K562 (cell line): ENCODE measurements at regions not wholly inside any gene's neighbourhood (a gene's known extent, or its start where the extent isn't known, plus 50 kb on each side); places are given as distances from the start of the nearest gene placed in this dataset.
A peak's percentile ranks its signal among the peaks of the same experiment; 100 is the strongest.

Source experiments
- ATAC-seq: fragments of 200-7000 bp; cut with Tn5 transposase; 3 replicates; pipeline ENCODE4 v1.9.1; 2020; ENCODE audit warnings: moderate library complexity
- BruUV-seq: library from RNA; stranded (reverse); fragments of 400-500 nt; replicated peaks from 2 replicates; lab custom pipeline; 2021; lab: Mats Ljungman, UMichigan
- CTCF ChIA-PET: fragments of 300-600 bp; formaldehyde crosslinking; extraction: SDS; loops from one replicate; lab custom pipeline; 2021; ENCODE audit warnings: low intra/inter-chr PET ratio; lab: Yijun Ruan, JAX
- POLR2A ChIA-PET: fragments of 300-600, 350-650 bp; sonication (Branson Sonifier 250); formaldehyde crosslinking; extraction: SDS; loops from one replicate; lab custom pipeline; 2021; ENCODE audit warnings: antibody characterized with exemption, inconsistent platforms; lab: Yijun Ruan, JAX
- DNase-seq, 4 experiments: peaks; one replicate each; pipeline versions ENCODE4 v3.0.0 to v3.0.0-alpha.2; 2011 to 2018; ENCODE audit warnings: low spot score in 3 of 4, mixed read lengths in 3 of 4; ENCODE audit errors: extremely low read depth in 1 of 4
- FAIRE-seq: peaks from 2 replicates; lab custom pipeline; 2011; peaks lifted over from hg19 to GRCh38; lab: Jason Lieb, UNC
- H2AFZ ChIP-seq: 2 replicates; pipeline ENCODE4 v1.6.0; 2011; ENCODE audit warnings: low read depth, low read length, control low read depth, inconsistent platforms
- H3K27ac ChIP-seq: fragments of 200-600 bp; 3 replicates; pipeline ENCODE4 v1.8.0; 2011; ENCODE audit warnings: low read depth, mild to moderate bottlenecking, control low read depth, inconsistent platforms, low read length, moderate library complexity, mixed read lengths; ENCODE audit errors: extremely low read depth
- H3K27me3 ChIP-seq, 2 experiments: fragments of 300-600 bp in 1 of 2; 2 replicates in 1 of 2; 3 replicates in 1 of 2; pipeline versions ENCODE4 v1.6.0 to v1.8.0; 2011; ENCODE audit warnings: inconsistent platforms in 2 of 2, low read length in 2 of 2, mild to moderate bottlenecking in 1 of 2, mixed read lengths in 1 of 2, moderate library complexity in 1 of 2; ENCODE audit not compliant: control insufficient read depth in 2 of 2, insufficient read depth in 2 of 2
- H3K36me3 ChIP-seq: fragments of 300-600 bp; 3 replicates; pipeline ENCODE4 v1.8.0; 2011; ENCODE audit warnings: mild to moderate bottlenecking, low read length, inconsistent platforms; ENCODE audit not compliant: control insufficient read depth, insufficient read depth
- H3K4me1 ChIP-seq, 2 experiments: fragments of 200-600 bp in 1 of 2; replicated peaks in 1 of 2; 2 replicates in 1 of 2; 3 replicates in 1 of 2; pipeline versions ENCODE4 v1.5.1 to v1.8.0; 2011; ENCODE audit warnings: inconsistent platforms in 2 of 2, low read length in 2 of 2, mild to moderate bottlenecking in 1 of 2, mixed read lengths in 1 of 2, moderate library complexity in 1 of 2; ENCODE audit not compliant: control insufficient read depth in 2 of 2, insufficient read depth in 2 of 2
- H3K4me2 ChIP-seq: 2 replicates; pipeline ENCODE4 v1.6.1; 2011; ENCODE audit warnings: low read length, control low read depth, inconsistent platforms, mixed read lengths; ENCODE audit not compliant: insufficient read depth
- H3K4me3 ChIP-seq: fragments of 200-600 bp; sonication (generic), shearing (Covaris generic); 2 replicates; pipeline ENCODE4 v1.5.1; 2016; ENCODE audit warnings: control low read depth, inconsistent platforms
- H3K79me2 ChIP-seq: fragments of 200-600 bp; 3 replicates; pipeline ENCODE4 v1.8.0; 2011; ENCODE audit warnings: low read length, inconsistent platforms; ENCODE audit not compliant: control insufficient read depth, insufficient read depth
- H3K9ac ChIP-seq, 2 experiments: 2 replicates each; pipeline versions ENCODE4 v1.6.0 to v1.6.1; 2011; ENCODE audit warnings: low read depth in 2 of 2, low read length in 2 of 2, control low read depth in 1 of 2, inconsistent platforms in 1 of 2, mild to moderate bottlenecking in 1 of 2, mixed read lengths in 1 of 2; ENCODE audit not compliant: insufficient read depth in 1 of 2
- H3K9me1 ChIP-seq: one replicate; pipeline ENCODE4 v1.6.0; 2011; ENCODE audit warnings: inconsistent platforms, mild to moderate bottlenecking, low read length, moderate library complexity; ENCODE audit not compliant: control insufficient read depth, insufficient read depth
- H3K9me3 ChIP-seq: replicated peaks from 2 replicates; pipeline ENCODE4 v1.5.1; 2011; ENCODE audit warnings: low read depth, low read length, inconsistent platforms; ENCODE audit not compliant: control insufficient read depth, insufficient read depth
- H4K20me1 ChIP-seq: replicated peaks from 2 replicates; pipeline ENCODE4 v1.6.1; 2011; ENCODE audit warnings: low read length, inconsistent platforms, mixed read lengths; ENCODE audit not compliant: control insufficient read depth, insufficient read depth
- CBFA2T3 ChIP-seq: fragments of 450-650 bp; IDR thresholded peaks from 2 replicates; pipeline ENCODE4 v1.6.1; 2017
- FOXP1 ChIP-seq: sonication (generic); formaldehyde crosslinking; IDR thresholded peaks from 2 replicates; pipeline ENCODE4 v1.8.0; 2022; ENCODE audit warnings: mild to moderate bottlenecking, missing genetic modification reagents
- RBFOX2 ChIP-seq: fragments of 200-400 bp; formaldehyde crosslinking; IDR thresholded peaks from 2 replicates; pipeline ENCODE4 v1.6.1; 2017; ENCODE audit warnings: low read depth, mild to moderate bottlenecking, low read length, moderate library complexity
- TAF7 ChIP-seq: fragments of 450-650 bp; IDR thresholded peaks from 2 replicates; pipeline ENCODE4 v1.6.1; 2016; ENCODE audit warnings: missing genetic modification characterization, missing compliant biosample characterization
- TAL1 ChIP-seq: fragments of 450-650 bp; IDR thresholded peaks from 2 replicates; pipeline ENCODE4 v1.6.1; 2016; ENCODE audit warnings: mild to moderate bottlenecking
- ZFX ChIP-seq: sonication (generic); formaldehyde crosslinking; IDR thresholded peaks from 2 replicates; pipeline ENCODE4 v1.8.0; 2022; ENCODE audit warnings: mild to moderate bottlenecking, missing genetic modification reagents, moderate library complexity
- WGBS: fragments of 100-300 bp; shearing (Covaris generic); methylation state at CpG from one replicate; pipeline ENCODE4 v1.1.6; 2016; ENCODE audit warnings: low coverage, mixed read lengths; ENCODE audit not compliant: insufficient coverage; ENCODE audit errors: missing lambda C conversion rate; 5-methylcytosine and 5-hydroxymethylcytosine counted together
- in situ Hi-C: fragments of 300-500 bp; cut with MboI; formaldehyde crosslinking; loops from 4 replicates; pipeline ENCODE4 v1.15.0; 2018; ENCODE audit warnings: inconsistent platforms, mixed read lengths
- intact Hi-C: fragments of 100-400 bp; cut with micrococcal nuclease; formaldehyde crosslinking; loops from 2 replicates; pipeline ENCODE4 v1.14.2; 2022
- TF ChIP-seq, protein P1 (sequence below): fragments of 200-400 bp; formaldehyde crosslinking; IDR thresholded peaks from 2 replicates; pipeline ENCODE4 v1.6.1; 2017; ENCODE audit warnings: mild to moderate bottlenecking, low read depth, low read length, moderate library complexity
- TF ChIP-seq, protein P2 (sequence below): IDR thresholded peaks from 2 replicates; pipeline ENCODE4 v1.6.1; 2011; ENCODE audit not compliant: insufficient read length; ENCODE audit errors: extremely low read depth
- TF ChIP-seq, protein P3 (sequence below): fragments of 450-650 bp; conservative IDR thresholded peaks from 2 replicates; pipeline ENCODE4 v1.6.1; 2016; ENCODE audit warnings: missing genetic modification characterization, low read depth, mild to moderate bottlenecking, missing compliant biosample characterization, moderate library complexity
- TF ChIP-seq, protein P4 (sequence below): fragments of 250-450 bp; sonication (Bioruptor Pico); IDR thresholded peaks from 2 replicates; pipeline ENCODE4 v1.8.0; 2022; ENCODE audit warnings: moderate library complexity, mild to moderate bottlenecking, inconsistent platforms
- TF ChIP-seq, protein P5 (sequence below): sonication (generic); formaldehyde crosslinking; IDR thresholded peaks from 2 replicates; pipeline ENCODE4 v1.8.0; 2022; ENCODE audit warnings: mild to moderate bottlenecking, missing genetic modification reagents, borderline replicate concordance
- TF ChIP-seq, protein P6 (sequence below), 2 experiments: fragments of 450-650 bp; IDR thresholded peaks; 2 replicates each; pipeline ENCODE4 v1.6.1; 2016
- TF ChIP-seq, protein P7 (sequence below): fragments of 250-450 bp; sonication (Bioruptor Pico); IDR thresholded peaks from 2 replicates; pipeline ENCODE4 v1.5.0; 2021

DNA sequence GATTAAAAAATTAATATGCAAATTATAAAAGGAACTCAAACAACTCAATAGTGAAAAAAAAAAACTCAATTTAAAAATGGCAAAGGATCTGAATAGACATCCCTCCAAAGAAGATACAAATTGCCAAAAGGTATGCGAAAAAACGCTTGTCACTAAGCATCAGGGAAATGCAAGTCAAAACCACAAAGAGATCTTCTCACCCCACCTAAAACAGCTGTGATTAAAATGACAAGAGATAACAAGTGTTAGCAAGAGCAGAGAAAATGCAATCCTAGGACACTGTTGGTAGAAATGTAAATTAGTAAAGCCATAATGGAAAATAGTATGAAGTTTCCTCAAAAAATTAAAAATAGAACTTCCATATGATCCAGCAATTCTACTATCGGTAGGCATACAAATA, 166.3 kb upstream of the ZC3H12C start:
- BruUV-seq = no TSS peak
- DNase-seq (no peak), ATAC-seq (no peak), FAIRE-seq (no peak)
- Histone ChIP-seq H4K20me1 (no peaks in the 10 kb centered on the region), H3K27me3 (no peaks in the 10 kb centered on the region), H3K9me1 (no peaks in the 10 kb centered on the region), H3K27ac (no peak overlapping the region), H2AFZ (no peak overlapping the region), H3K4me1 (no peaks in the 10 kb centered on the region), H3K36me3 (no peaks in the 10 kb centered on the region), H3K4me2 (no peak overlapping the region), H3K79me2 (no peaks in the 10 kb centered on the region), H3K9me3 (no peaks in the 10 kb centered on the region; the same call in 1 of the 2 replicates), H3K4me3 (no peak overlapping the region), H3K9ac (no peak overlapping the region)
- WGBS = 13% methylated on average over 3 of the region's 3 CpGs
- intact Hi-C loops = no loop called here
- ChIA-PET POLR2A (interaction anchor here (1.2 kb wide), 1 partner anchor 13 kb away, joined by 4 read pairs; no protein-coding TSS in a partner anchor), CTCF (no interaction called here)
- in situ Hi-C loops = no loop called here
- TF ChIP-seq, protein P1, sequence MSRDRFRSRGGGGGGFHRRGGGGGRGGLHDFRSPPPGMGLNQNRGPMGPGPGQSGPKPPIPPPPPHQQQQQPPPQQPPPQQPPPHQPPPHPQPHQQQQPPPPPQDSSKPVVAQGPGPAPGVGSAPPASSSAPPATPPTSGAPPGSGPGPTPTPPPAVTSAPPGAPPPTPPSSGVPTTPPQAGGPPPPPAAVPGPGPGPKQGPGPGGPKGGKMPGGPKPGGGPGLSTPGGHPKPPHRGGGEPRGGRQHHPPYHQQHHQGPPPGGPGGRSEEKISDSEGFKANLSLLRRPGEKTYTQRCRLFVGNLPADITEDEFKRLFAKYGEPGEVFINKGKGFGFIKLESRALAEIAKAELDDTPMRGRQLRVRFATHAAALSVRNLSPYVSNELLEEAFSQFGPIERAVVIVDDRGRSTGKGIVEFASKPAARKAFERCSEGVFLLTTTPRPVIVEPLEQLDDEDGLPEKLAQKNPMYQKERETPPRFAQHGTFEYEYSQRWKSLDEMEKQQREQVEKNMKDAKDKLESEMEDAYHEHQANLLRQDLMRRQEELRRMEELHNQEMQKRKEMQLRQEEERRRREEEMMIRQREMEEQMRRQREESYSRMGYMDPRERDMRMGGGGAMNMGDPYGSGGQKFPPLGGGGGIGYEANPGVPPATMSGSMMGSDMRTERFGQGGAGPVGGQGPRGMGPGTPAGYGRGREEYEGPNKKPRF = no peak
- TF ChIP-seq, protein P2, sequence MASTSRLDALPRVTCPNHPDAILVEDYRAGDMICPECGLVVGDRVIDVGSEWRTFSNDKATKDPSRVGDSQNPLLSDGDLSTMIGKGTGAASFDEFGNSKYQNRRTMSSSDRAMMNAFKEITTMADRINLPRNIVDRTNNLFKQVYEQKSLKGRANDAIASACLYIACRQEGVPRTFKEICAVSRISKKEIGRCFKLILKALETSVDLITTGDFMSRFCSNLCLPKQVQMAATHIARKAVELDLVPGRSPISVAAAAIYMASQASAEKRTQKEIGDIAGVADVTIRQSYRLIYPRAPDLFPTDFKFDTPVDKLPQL = no peak
- TF ChIP-seq, protein P3, sequence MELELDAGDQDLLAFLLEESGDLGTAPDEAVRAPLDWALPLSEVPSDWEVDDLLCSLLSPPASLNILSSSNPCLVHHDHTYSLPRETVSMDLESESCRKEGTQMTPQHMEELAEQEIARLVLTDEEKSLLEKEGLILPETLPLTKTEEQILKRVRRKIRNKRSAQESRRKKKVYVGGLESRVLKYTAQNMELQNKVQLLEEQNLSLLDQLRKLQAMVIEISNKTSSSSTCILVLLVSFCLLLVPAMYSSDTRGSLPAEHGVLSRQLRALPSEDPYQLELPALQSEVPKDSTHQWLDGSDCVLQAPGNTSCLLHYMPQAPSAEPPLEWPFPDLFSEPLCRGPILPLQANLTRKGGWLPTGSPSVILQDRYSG (tag) = no peak
- peak; percentile 43; the same call in 1 of the 2 replicates for TF ChIP-seq CBFA2T3
- no peak for TF ChIP-seq ZFX (CRISPR knock-in tag)
- TF ChIP-seq, protein P4, sequence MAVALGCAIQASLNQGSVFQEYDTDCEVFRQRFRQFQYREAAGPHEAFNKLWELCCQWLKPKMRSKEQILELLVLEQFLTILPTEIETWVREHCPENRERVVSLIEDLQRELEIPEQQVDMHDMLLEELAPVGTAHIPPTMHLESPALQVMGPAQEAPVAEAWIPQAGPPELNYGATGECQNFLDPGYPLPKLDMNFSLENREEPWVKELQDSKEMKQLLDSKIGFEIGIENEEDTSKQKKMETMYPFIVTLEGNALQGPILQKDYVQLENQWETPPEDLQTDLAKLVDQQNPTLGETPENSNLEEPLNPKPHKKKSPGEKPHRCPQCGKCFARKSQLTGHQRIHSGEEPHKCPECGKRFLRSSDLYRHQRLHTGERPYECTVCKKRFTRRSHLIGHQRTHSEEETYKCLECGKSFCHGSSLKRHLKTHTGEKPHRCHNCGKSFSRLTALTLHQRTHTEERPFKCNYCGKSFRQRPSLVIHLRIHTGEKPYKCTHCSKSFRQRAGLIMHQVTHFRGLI (CRISPR knock-in tag) = no peak
- TF ChIP-seq, protein P5, sequence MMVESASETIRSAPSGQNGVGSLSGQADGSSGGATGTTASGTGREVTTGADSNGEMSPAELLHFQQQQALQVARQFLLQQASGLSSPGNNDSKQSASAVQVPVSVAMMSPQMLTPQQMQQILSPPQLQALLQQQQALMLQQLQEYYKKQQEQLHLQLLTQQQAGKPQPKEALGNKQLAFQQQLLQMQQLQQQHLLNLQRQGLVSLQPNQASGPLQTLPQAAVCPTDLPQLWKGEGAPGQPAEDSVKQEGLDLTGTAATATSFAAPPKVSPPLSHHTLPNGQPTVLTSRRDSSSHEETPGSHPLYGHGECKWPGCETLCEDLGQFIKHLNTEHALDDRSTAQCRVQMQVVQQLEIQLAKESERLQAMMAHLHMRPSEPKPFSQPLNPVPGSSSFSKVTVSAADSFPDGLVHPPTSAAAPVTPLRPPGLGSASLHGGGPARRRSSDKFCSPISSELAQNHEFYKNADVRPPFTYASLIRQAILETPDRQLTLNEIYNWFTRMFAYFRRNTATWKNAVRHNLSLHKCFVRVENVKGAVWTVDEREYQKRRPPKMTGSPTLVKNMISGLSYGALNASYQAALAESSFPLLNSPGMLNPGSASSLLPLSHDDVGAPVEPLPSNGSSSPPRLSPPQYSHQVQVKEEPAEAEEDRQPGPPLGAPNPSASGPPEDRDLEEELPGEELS = no peak
- no peak for TF ChIP-seq TAF7 (tag)
- no peak for TF ChIP-seq RBFOX2
- TF ChIP-seq TAL1 = 0 out of 2 replicates have a peak, but pooled peaks have one; percentile 20
- TF ChIP-seq FOXP1 (CRISPR knock-in tag) = no peak
- TF ChIP-seq, protein P6, sequence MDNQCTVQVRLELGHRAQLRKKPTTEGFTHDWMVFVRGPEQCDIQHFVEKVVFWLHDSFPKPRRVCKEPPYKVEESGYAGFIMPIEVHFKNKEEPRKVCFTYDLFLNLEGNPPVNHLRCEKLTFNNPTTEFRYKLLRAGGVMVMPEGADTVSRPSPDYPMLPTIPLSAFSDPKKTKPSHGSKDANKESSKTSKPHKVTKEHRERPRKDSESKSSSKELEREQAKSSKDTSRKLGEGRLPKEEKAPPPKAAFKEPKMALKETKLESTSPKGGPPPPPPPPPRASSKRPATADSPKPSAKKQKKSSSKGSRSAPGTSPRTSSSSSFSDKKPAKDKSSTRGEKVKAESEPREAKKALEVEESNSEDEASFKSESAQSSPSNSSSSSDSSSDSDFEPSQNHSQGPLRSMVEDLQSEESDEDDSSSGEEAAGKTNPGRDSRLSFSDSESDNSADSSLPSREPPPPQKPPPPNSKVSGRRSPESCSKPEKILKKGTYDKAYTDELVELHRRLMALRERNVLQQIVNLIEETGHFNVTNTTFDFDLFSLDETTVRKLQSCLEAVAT (IDR thresholded peaks at IDR 0.05) = 0 out of 4 replicates have a peak, but pooled peaks of 1 of the 2 experiments have one; percentile 34
- TF ChIP-seq, protein P7, sequence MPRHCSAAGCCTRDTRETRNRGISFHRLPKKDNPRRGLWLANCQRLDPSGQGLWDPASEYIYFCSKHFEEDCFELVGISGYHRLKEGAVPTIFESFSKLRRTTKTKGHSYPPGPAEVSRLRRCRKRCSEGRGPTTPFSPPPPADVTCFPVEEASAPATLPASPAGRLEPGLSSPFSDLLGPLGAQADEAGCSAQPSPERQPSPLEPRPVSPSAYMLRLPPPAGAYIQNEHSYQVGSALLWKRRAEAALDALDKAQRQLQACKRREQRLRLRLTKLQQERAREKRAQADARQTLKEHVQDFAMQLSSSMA = no peak
